AG09319 (cell line): ENCODE measurements at regions not wholly inside any gene's neighbourhood (a gene's known extent, or its start where the extent isn't known, plus 50 kb on each side); places are given as distances from the start of the nearest gene placed in this dataset.

ENCODE experiments used
- DNase-seq: peaks from one replicate; pipeline ENCODE4 v3.0.0-alpha.2; 2010; ENCODE audit warnings: low read depth; ENCODE audit errors: extremely low read depth
- CTCF ChIP-seq: IDR thresholded peaks from 2 replicates; pipeline ENCODE4 v1.5.1; 2011; ENCODE audit warnings: low read depth, mild to moderate bottlenecking, inconsistent platforms, low read length, moderate library complexity

- no peak for TF ChIP-seq CTCF
- no peak for DNase-seq
Observed at GRCh38 chr1:29539971-29540370, 303.6 kb downstream of the PTPRU start.

DNA sequence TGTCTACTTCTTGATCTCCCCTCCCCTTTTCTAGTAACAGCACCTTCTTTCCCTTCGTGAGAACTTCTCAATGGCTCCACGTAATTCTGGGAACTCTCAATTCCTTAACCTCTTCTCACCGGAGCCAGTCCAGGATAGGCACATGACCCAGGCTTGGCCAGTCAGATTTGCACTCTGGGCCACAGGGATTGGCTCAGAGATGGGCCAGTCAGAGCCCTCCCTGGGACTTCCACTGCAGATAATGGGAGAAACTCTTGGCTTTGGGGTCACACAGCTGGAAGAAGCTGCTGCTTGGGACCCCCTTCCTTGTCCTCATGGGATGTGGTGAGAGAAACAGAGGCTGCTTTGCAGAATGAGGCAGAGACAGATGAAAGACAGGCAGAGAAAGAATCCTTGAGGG, 302.3 kb downstream of the PTPRU start:
- DNase-seq: no peak
- TF ChIP-seq CTCF: no peak

DNA sequence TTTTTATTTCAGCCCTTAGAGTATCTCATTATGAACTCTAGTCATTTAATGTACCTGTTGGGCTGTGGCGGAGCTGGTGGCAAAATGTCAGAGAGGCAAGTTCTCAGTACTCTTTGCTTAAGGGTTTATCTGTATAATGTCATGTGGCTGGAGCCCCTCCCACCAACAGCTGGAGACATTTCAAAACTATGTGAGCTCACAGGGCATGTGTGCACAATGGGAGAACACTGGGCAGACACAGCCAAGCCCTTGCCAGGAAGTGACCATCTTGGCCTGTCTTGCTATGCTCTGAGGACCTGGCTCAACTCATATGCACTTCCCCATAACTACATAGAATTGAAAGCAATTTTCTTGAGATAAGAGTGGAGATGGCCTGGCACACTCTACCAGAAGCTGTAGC, 296.4 kb downstream of the PTPRU start:
- TF ChIP-seq CTCF: no peak
- DNase-seq: no peak

DNA sequence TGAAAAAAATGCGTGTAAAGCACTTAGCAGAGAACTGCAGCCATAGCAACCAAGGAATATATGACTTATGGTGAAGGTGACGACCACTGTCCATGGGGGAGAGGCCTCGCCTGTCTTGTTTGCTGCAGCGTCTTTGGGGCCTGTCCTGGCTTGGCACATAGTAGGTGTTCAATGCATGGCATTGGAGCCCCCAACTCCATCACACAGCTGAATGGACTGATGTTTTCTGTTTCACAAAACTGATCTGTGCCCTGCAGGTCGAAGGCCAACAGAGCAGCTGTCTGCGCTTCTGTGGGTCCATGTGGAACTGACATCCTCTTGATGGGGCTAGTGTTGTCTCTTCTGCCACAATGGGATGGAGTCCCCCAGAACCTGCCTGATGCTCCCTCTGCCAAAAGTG, 296.0 kb downstream of the PTPRU start:
- no peak for TF ChIP-seq CTCF

GRCh38 chr1:29531596-29531995, 295.3 kb downstream of the PTPRU start:
- DNase-seq: no peak

More for the DNA sequence above, 296.0 kb downstream of the PTPRU start:
- DNase-seq: no peak

DNA sequence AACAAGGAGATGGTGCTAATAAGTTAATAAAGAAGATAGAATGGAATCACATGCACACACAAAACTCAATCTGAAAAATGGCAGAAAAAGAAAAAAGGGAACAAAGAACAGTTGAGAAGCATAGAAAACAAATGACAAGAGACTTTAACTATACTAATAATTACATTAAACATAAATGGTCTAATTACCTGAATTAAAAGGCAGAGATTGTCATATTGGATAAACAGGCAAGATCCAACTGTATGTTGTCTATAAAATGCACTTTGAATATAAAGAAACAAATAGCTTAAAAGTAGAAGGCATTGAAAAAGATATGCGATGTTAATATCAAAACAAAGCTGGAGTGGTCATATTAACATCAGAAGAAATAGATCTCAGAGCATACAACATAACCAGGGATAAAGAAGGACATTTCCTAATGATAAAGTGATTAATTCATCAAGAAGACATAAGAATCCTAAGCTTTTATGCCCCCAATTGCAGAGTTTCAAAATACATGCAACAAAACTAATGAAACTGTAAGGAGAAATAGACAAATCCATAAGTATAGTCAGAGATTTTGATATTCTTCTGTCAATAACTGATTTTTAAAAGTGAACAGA, 293.5 kb downstream of the PTPRU start:
- TF ChIP-seq CTCF: no peak
- DNase-seq: no peak

More at GRCh38 chr1:29531596-29531995, 295.3 kb downstream of the PTPRU start:
- no peak for TF ChIP-seq CTCF

GRCh38 chr1:29527314-29528004, 291.1 kb downstream of the PTPRU start:
- DNase-seq: no peak
- TF ChIP-seq CTCF: no peak
